Fibroblast of lung (primary cell): ENCODE measurements at regions not wholly inside any gene's neighbourhood (a gene's known extent, or its start where the extent isn't known, plus 50 kb on each side); places are given as distances from the start of the nearest gene placed in this dataset.

Experiments used
- EZH2 ChIP-seq: IDR thresholded peaks from 2 replicates; pipeline ENCODE4 v1.5.1; 2012; ENCODE audit warnings: low read length, control low read depth, mild to moderate bottlenecking; ENCODE audit errors: missing control alignments
- TF ChIP-seq, protein P1 (sequence below), 2 donors: IDR thresholded peaks in 1 of 2; conservative IDR thresholded peaks in 1 of 2; 1 replicate in 1 of 2; 2 replicates in 1 of 2; pipeline ENCODE4 v1.5.1; 2011 to 2012; ENCODE audit warnings: low read length in 2 of 2, control low read depth in 1 of 2, inconsistent platforms in 1 of 2, low read depth in 1 of 2, mild to moderate bottlenecking in 1 of 2

DNA sequence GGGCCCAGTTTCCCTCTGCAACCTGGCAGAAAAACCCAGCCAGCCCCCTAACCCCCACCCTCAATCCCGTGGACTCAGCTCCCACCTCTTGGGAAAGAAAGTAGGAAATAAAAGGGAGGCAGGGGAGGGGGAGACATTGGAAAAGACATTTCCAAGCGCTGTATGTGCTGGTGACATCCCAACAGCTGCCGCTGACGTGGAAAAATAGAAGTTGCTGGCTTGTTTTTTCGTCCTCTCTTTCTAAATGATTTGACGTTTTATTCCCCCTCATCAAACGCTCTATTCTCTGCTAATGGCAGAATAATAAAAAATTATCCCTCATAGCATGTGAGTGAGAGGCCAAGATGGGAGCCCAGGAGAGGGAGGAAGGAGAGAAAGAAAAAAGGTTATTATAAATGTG is 76.1 kb downstream of the LINGO1 start:
- TF ChIP-seq EZH2 = no peak
- TF ChIP-seq, protein P1, sequence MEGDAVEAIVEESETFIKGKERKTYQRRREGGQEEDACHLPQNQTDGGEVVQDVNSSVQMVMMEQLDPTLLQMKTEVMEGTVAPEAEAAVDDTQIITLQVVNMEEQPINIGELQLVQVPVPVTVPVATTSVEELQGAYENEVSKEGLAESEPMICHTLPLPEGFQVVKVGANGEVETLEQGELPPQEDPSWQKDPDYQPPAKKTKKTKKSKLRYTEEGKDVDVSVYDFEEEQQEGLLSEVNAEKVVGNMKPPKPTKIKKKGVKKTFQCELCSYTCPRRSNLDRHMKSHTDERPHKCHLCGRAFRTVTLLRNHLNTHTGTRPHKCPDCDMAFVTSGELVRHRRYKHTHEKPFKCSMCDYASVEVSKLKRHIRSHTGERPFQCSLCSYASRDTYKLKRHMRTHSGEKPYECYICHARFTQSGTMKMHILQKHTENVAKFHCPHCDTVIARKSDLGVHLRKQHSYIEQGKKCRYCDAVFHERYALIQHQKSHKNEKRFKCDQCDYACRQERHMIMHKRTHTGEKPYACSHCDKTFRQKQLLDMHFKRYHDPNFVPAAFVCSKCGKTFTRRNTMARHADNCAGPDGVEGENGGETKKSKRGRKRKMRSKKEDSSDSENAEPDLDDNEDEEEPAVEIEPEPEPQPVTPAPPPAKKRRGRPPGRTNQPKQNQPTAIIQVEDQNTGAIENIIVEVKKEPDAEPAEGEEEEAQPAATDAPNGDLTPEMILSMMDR (conservative IDR thresholded peaks at IDR 0.05 in 1 of 2, IDR thresholded peaks at IDR 0.05 in 1 of 2; ENCODE audit: low read depth in 1 of 2, low read length in 2 of 2) = no peak
